Glomerular endothelial cell (primary cell): ENCODE measurements at regions not wholly inside any gene's neighbourhood (a gene's known extent, or its start where the extent isn't known, plus 50 kb on each side); places are given as distances from the start of the nearest gene placed in this dataset.
"Not testable (repeated sequence)": the region's sequence is repeated elsewhere in the genome, so short reads cannot be mapped to it uniquely, and the experiment has no call there.

ENCODE experiments used
- DNase-seq: peaks from one replicate; pipeline ENCODE4 v3.0.0-alpha.2; 2011; ENCODE audit warnings: low read depth, low spot score; ENCODE audit errors: extremely low read depth

- DNase-seq, result no peak
Observed at GRCh38 chr2:59180621-59181020, 939.5 kb upstream of the FANCL start.

GRCh38 chr2:59180111-59180510 lies 939.0 kb upstream of the FANCL start:
- DNase-seq, result no peak

- DNase-seq, result no peak
Observed at GRCh38 chr2:59177748-59178147, 936.6 kb upstream of the FANCL start.

- DNase-seq, result no peak
Observed at GRCh38 chr2:59176737-59177136, 935.6 kb upstream of the FANCL start.

- no peak for DNase-seq
Observed at GRCh38 chr2:59174536-59175243, 933.6 kb upstream of the FANCL start.

GRCh38 chr2:59173325-59173724 lies 932.2 kb upstream of the FANCL start:
- no peak for DNase-seq

GRCh38 chr2:59171019-59171418 lies 929.9 kb upstream of the FANCL start:
- DNase-seq, result no peak

GRCh38 chr2:59168766-59169165 lies 927.6 kb upstream of the FANCL start:
- no peak for DNase-seq

- DNase-seq, result no peak
Observed at GRCh38 chr2:59167514-59167913, 926.4 kb upstream of the FANCL start.

- not testable (repeated sequence) for DNase-seq
Observed at GRCh38 chr2:59157908-59158307, 916.8 kb upstream of the FANCL start.

GRCh38 chr2:59151805-59152204 lies 910.7 kb upstream of the FANCL start:
- no peak for DNase-seq

- DNase-seq, result no peak
Observed at GRCh38 chr2:59150217-59150849, 909.2 kb upstream of the FANCL start.

- DNase-seq, result no peak
Observed at GRCh38 chr2:59149271-59149670, 908.1 kb upstream of the FANCL start.

- DNase-seq, result no peak
Observed at GRCh38 chr2:59112258-59112657, 871.1 kb upstream of the FANCL start.

- no peak for DNase-seq
Observed at GRCh38 chr2:59096973-59097372, 855.8 kb upstream of the FANCL start.

- no peak for DNase-seq
Observed at GRCh38 chr2:59093571-59093970, 852.4 kb upstream of the FANCL start.

GRCh38 chr2:59084326-59084725 lies 843.2 kb upstream of the FANCL start:
- DNase-seq, result no peak

- no peak for DNase-seq
Observed at GRCh38 chr2:59083075-59083828, 842.1 kb upstream of the FANCL start.

GRCh38 chr2:59082657-59083056 lies 841.5 kb upstream of the FANCL start:
- DNase-seq, result no peak

- no peak for DNase-seq
Observed at GRCh38 chr2:59080451-59081181, 839.5 kb upstream of the FANCL start.

- no peak for DNase-seq
Observed at GRCh38 chr2:59077981-59078531, 836.9 kb upstream of the FANCL start.
